ENCODE measurements at regions not wholly inside any gene's neighbourhood (a gene's known extent, or its start where the extent isn't known, plus 50 kb on each side); places are given as distances from the start of the nearest gene placed in this dataset.

GRCh38 chr18:35770376-35771014 lies 189.0 kb downstream of the GALNT1 start:
- no peaks in the 10 kb centered on the region for H3K9me2 ChIP-seq (replicated peaks; ENCODE audit: low read length)
- H3K4me1 ChIP-seq (ENCODE audit: insufficient read depth, low read length), result no peaks in the 10 kb centered on the region
- no peak overlapping the region for H3K9ac ChIP-seq (ENCODE audit: low read length)
- no peaks in the 10 kb centered on the region for H3K9me3 ChIP-seq (ENCODE audit: low read length)
- DNase-seq, result peak; percentile 26
- no peaks in the 10 kb centered on the region for H3K79me2 ChIP-seq (ENCODE audit: low read length)
- no peaks in the 10 kb centered on the region for H3K27me3 ChIP-seq (ENCODE audit: low read length)
- H3K4me3 ChIP-seq (ENCODE audit: low read length), result no peak overlapping the region
- CTCF ChIA-PET, result no interaction called here
- TF ChIP-seq CTCF (conservative IDR thresholded peaks at IDR 0.05; ENCODE audit: low read depth, low read length) (no peak), EZH2phosphoT487 (IDR thresholded peaks at IDR 0.05; ENCODE audit: borderline replicate concordance, low read length) (no peak), EZH2 (IDR thresholded peaks at IDR 0.05; ENCODE audit: low read length, unreplicated experiment) (no peak)
- no peaks in the 10 kb centered on the region for H3K36me3 ChIP-seq (ENCODE audit: low read depth, low read length)
- no peaks in the 10 kb centered on the region for H3F3A ChIP-seq (ENCODE audit: low read length, unreplicated experiment)
- BruUV-seq (replicated peaks), result no TSS peak
- POLR2A ChIA-PET (ENCODE audit: unreplicated experiment), result no interaction called here
- no peak overlapping the region for H3K27ac ChIP-seq (ENCODE audit: low read length)
- ATAC-seq, result peak; percentile 43; the same call in 1 of the 2 replicates
- intact Hi-C loops (cut with micrococcal nuclease), result no loop called here
- no peak overlapping the region for H3K4me2 ChIP-seq (ENCODE audit: low read length)
- no peaks in the 10 kb centered on the region for H4K20me1 ChIP-seq (ENCODE audit: low read length)
- H2AFZ ChIP-seq (ENCODE audit: low read length), result no peak overlapping the region

GRCh38 chr18:35771172-35771571 lies 189.6 kb downstream of the GALNT1 start:
- H3K4me1 ChIP-seq (ENCODE audit: insufficient read depth, low read length), result no peaks in the 10 kb centered on the region
- BruUV-seq (replicated peaks), result no TSS peak
- no peak overlapping the region for H3K27ac ChIP-seq (ENCODE audit: low read length)
- CTCF ChIA-PET, result no interaction called here
- intact Hi-C loops (cut with micrococcal nuclease), result no loop called here
- no peaks in the 10 kb centered on the region for H3F3A ChIP-seq (ENCODE audit: low read length, unreplicated experiment)
- POLR2A ChIA-PET (ENCODE audit: unreplicated experiment), result no interaction called here
- H3K4me2 ChIP-seq (ENCODE audit: low read length), result no peak overlapping the region
- H3K9me3 ChIP-seq (ENCODE audit: low read length), result no peaks in the 10 kb centered on the region
- H3K9ac ChIP-seq (ENCODE audit: low read length), result no peak overlapping the region
- ATAC-seq (no peak), DNase-seq (no peak)
- H3K79me2 ChIP-seq (ENCODE audit: low read length), result no peaks in the 10 kb centered on the region
- TF ChIP-seq EZH2 (IDR thresholded peaks at IDR 0.05; ENCODE audit: low read length, unreplicated experiment), result no peak
- no peak for TF ChIP-seq EZH2phosphoT487 (IDR thresholded peaks at IDR 0.05; ENCODE audit: borderline replicate concordance, low read length)
- no peaks in the 10 kb centered on the region for H3K9me2 ChIP-seq (replicated peaks; ENCODE audit: low read length)
- H3K27me3 ChIP-seq (ENCODE audit: low read length), result no peaks in the 10 kb centered on the region
- H3K36me3 ChIP-seq (ENCODE audit: low read depth, low read length), result no peaks in the 10 kb centered on the region
- no peak overlapping the region for H3K4me3 ChIP-seq (ENCODE audit: low read length)
- H2AFZ ChIP-seq (ENCODE audit: low read length), result no peak overlapping the region
- H4K20me1 ChIP-seq (ENCODE audit: low read length), result no peaks in the 10 kb centered on the region

GRCh38 chr18:35775887-35776286 lies 194.3 kb downstream of the GALNT1 start:
- Histone ChIP-seq H3K4me3 (ENCODE audit: low read length) (no peak overlapping the region), H4K20me1 (ENCODE audit: low read length) (no peaks in the 10 kb centered on the region), H3K79me2 (ENCODE audit: low read length) (no peaks in the 10 kb centered on the region), H2AFZ (ENCODE audit: low read length) (no peak overlapping the region), H3K36me3 (ENCODE audit: low read depth, low read length) (no peaks in the 10 kb centered on the region), H3K9me3 (ENCODE audit: low read length) (no peaks in the 10 kb centered on the region), H3F3A (ENCODE audit: low read length, unreplicated experiment) (no peaks in the 10 kb centered on the region), H3K4me1 (ENCODE audit: insufficient read depth, low read length) (no peaks in the 10 kb centered on the region), H3K9me2 (replicated peaks; ENCODE audit: low read length) (no peaks in the 10 kb centered on the region), H3K27me3 (ENCODE audit: low read length) (no peaks in the 10 kb centered on the region), H3K27ac (ENCODE audit: low read length) (no peak overlapping the region), H3K4me2 (ENCODE audit: low read length) (no peak overlapping the region), H3K9ac (ENCODE audit: low read length) (no peak overlapping the region)
- TF ChIP-seq CTCF (conservative IDR thresholded peaks at IDR 0.05; ENCODE audit: low read depth, low read length) (no peak), EZH2phosphoT487 (IDR thresholded peaks at IDR 0.05; ENCODE audit: borderline replicate concordance, low read length) (no peak), EZH2 (IDR thresholded peaks at IDR 0.05; ENCODE audit: low read length, unreplicated experiment) (no peak)
- no TSS peak for BruUV-seq (replicated peaks)
- intact Hi-C loops (cut with micrococcal nuclease), result no loop called here
- DNase-seq (no peak), ATAC-seq (no peak)
- ChIA-PET CTCF (no interaction called here), POLR2A (ENCODE audit: unreplicated experiment) (no interaction called here)

Data from PC-3 (cell line).